ENCODE measurements at regions not wholly inside any gene's neighbourhood (a gene's known extent, or its start where the extent isn't known, plus 50 kb on each side); places are given as distances from the start of the nearest gene placed in this dataset.
A peak's percentile ranks its signal among the peaks of the same experiment; 100 is the strongest.

DNA sequence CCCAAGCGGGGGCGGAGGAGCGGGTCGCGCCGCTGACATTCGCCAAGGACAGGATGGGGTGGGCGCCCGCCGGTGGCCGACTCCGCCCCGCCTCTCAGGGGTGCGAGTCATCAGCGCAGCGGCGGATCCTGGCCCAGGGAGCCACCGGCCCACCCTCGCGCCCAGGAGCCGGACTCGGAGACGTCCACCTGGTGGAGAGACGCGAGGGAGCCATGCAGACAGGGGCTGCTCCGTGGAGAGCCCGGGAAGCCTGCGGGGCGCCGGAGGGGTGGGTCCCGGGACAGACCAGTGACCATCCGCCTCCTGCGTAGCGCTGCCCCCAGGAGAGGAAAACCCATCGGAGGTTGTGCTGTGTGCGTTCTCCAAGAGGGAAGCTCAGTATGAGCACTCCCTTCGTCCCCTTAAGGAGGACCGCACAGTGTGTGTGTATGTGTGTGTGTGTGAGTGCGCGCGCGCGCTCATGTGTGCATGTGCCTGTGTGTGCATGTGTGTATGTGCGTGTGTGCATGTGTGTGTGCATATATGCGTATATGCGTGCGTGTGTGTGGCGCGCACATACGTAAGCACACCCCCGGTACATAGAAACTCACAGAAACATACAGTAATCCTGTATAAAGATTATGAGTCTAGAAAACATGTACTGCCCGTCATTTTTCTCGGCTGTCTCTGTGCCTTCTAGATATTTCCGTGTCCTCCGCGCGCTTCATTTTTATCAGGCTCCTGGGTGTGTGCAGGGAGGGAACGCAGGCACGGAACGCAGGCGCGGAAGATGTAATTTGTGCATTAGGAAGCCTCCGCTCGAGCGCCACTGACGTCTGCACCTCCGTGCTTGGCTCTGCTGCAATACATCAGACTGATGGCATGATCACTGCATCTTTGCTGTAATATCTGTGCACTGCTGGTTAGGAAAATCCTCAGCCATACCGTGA, 158.9 kb downstream of the TBXT start:
- Histone ChIP-seq H3K27ac (no peak overlapping the region), H3K9me3 (ENCODE audit: low read depth) (no peaks in the 10 kb centered on the region), H2AFZ (peak overlapping the region; percentile 36), H3K27me3 (peaks cover 66% of the 10 kb centered on the region), H3K36me3 (replicated peaks; ENCODE audit: insufficient read depth, low read depth) (no peaks in the 10 kb centered on the region), H4K20me1 (ENCODE audit: insufficient read depth, poor library complexity, severe bottlenecking) (no peaks in the 10 kb centered on the region), H3K4me3 (peak overlapping the region; percentile 13), H3K9me2 (replicated peaks; ENCODE audit: insufficient read depth) (no peaks in the 10 kb centered on the region), H3K4me2 (peak overlapping the region; percentile 78), H3K79me2 (no peaks in the 10 kb centered on the region), H3K4me1 (ENCODE audit: insufficient read depth) (peaks cover 23% of the 10 kb centered on the region)
- TF ChIP-seq EZH2 (IDR thresholded peaks at IDR 0.05; ENCODE audit: borderline replicate concordance) (peak; percentile 36), CTCF (IDR thresholded peaks at IDR 0.05; ENCODE audit: poor library complexity) (no peak)
- WGBS (ENCODE audit: low lambda C conversion rate, missing lambda C conversion rate), result 4% methylated on average over 68 of the region's 68 CpGs
- peak; percentile 59 for DNase-seq (ENCODE audit: low spot score)

DNA sequence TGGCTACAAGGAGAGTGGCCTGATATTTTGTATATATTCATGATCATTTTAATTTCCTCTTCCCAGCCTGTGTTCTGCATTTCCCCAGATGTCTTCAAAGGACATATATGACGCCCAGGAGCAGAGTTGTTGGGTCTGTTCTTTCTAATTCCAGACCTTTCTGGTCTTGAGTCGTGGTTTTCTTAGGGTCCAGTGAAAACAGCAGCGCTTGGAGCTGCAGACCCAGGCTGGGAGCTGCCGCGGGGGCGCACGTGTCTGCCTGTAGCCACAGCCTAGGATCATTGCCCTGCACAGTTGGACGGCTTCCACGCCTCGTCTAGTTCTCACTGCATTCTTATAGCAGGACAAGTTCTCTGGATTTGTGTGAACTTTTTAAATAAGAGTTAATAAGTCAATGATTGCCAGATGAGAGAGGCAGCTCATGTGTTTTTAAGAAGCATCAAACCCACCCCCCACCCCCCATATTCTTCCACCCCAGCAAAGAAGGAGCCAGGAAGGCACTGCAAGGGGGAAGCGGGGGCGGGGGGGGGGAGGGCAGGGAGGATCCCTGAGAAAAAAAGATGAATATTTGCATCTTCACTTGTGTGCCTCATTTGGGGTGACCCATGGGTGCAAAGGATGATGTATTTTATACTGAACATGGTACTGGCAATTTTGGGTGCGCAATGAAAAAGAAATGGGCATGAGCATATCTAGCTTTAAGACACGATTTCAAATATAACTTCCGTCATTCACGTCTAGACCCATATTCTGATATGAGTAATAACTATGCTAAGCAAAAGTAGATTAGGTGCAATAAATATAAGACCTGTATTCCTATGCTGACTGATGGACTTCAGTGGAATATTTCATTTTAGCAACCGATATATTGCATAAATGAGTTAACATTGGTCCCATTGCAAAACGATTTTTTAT, 160.0 kb downstream of the TBXT start:
- H3K9me2 ChIP-seq (replicated peaks; ENCODE audit: insufficient read depth), result no peaks in the 10 kb centered on the region
- DNase-seq (ENCODE audit: low spot score), result peak; percentile 42
- TF ChIP-seq EZH2phosphoT487 (IDR thresholded peaks at IDR 0.05; ENCODE audit: low read depth, severe bottlenecking, unreplicated experiment), result no peak
- TF ChIP-seq CTCF (IDR thresholded peaks at IDR 0.05; ENCODE audit: poor library complexity), result no peak
- no peak for TF ChIP-seq EZH2 (IDR thresholded peaks at IDR 0.05; ENCODE audit: borderline replicate concordance)
- peaks cover 23% of the 10 kb centered on the region for H3K4me1 ChIP-seq (ENCODE audit: insufficient read depth)
- no peaks in the 10 kb centered on the region for H4K20me1 ChIP-seq (ENCODE audit: insufficient read depth, poor library complexity, severe bottlenecking)
- peaks cover 55% of the 10 kb centered on the region for H3K27me3 ChIP-seq
- H3K4me2 ChIP-seq, result peak overlapping the region; percentile 78
- no peak overlapping the region for H2AFZ ChIP-seq
- H3K27ac ChIP-seq, result no peak overlapping the region
- H3K4me3 ChIP-seq, result peak overlapping the region; percentile 13
- no peaks in the 10 kb centered on the region for H3K9me3 ChIP-seq (ENCODE audit: low read depth)
- H3K79me2 ChIP-seq, result no peaks in the 10 kb centered on the region
- 15% methylated on average over 17 of the region's 18 CpGs for WGBS (ENCODE audit: low lambda C conversion rate, missing lambda C conversion rate)
- no peaks in the 10 kb centered on the region for H3K36me3 ChIP-seq (replicated peaks; ENCODE audit: insufficient read depth, low read depth)

- no peaks in the 10 kb centered on the region for H3K79me2 ChIP-seq
- TF ChIP-seq EZH2 (IDR thresholded peaks at IDR 0.05; ENCODE audit: borderline replicate concordance), result no peak
- TF ChIP-seq EZH2phosphoT487 (IDR thresholded peaks at IDR 0.05; ENCODE audit: low read depth, severe bottlenecking, unreplicated experiment), result no peak
- TF ChIP-seq CTCF (IDR thresholded peaks at IDR 0.05; ENCODE audit: poor library complexity), result no peak
- H3K9me3 ChIP-seq (ENCODE audit: low read depth), result no peaks in the 10 kb centered on the region
- peak overlapping the region; percentile 78 for H3K4me2 ChIP-seq
- H3K27ac ChIP-seq, result no peak overlapping the region
- no peak overlapping the region for H2AFZ ChIP-seq
- no peaks in the 10 kb centered on the region for H3K9me2 ChIP-seq (replicated peaks; ENCODE audit: insufficient read depth)
- peaks cover 52% of the 10 kb centered on the region for H3K27me3 ChIP-seq
- peaks cover 23% of the 10 kb centered on the region for H3K4me1 ChIP-seq (ENCODE audit: insufficient read depth)
- H3K36me3 ChIP-seq (replicated peaks; ENCODE audit: insufficient read depth, low read depth), result no peaks in the 10 kb centered on the region
- no peaks in the 10 kb centered on the region for H4K20me1 ChIP-seq (ENCODE audit: insufficient read depth, poor library complexity, severe bottlenecking)
- 38% methylated on average over 6 of the region's 6 CpGs for WGBS (ENCODE audit: low lambda C conversion rate, missing lambda C conversion rate)
- no peak for DNase-seq (ENCODE audit: low spot score)
- H3K4me3 ChIP-seq, result no peak overlapping the region
These were observed 160.8 kb downstream of the TBXT start for GRCh38 chr6:166006900-166007301.

Measured in hepatocyte (in vitro differentiated cells).